ENCODE measurements at regions not wholly inside any gene's neighbourhood (a gene's known extent, or its start where the extent isn't known, plus 50 kb on each side); places are given as distances from the start of the nearest gene placed in this dataset.

DNA sequence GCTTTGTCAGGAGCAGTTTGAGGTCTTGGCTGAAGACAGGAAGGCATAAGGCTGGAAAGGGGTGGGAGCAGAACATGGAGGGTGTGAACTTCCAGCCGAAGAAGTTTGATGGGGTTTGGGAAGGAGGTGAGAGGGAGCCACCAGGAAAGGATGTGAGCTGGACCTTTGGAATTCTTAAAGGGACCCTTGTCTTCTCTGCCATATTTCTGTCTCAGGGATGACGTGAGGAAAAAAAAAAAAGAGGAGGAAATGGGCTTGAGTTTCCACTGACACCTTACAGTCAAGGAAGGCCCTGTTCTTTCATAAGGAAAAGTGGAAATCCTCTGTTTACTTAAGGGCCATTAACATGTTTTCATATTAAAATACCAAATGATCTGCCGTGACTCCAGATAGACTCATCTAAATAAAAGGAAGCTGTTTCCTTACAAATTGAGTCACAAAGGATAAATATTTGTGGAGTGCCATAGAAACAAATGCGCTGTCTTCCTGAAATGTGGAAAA is 132.1 kb downstream of the PALM2AKAP2 start:
- DNase-seq (ENCODE audit: low read depth), result peak; percentile 87
- TF ChIP-seq, protein P1, sequence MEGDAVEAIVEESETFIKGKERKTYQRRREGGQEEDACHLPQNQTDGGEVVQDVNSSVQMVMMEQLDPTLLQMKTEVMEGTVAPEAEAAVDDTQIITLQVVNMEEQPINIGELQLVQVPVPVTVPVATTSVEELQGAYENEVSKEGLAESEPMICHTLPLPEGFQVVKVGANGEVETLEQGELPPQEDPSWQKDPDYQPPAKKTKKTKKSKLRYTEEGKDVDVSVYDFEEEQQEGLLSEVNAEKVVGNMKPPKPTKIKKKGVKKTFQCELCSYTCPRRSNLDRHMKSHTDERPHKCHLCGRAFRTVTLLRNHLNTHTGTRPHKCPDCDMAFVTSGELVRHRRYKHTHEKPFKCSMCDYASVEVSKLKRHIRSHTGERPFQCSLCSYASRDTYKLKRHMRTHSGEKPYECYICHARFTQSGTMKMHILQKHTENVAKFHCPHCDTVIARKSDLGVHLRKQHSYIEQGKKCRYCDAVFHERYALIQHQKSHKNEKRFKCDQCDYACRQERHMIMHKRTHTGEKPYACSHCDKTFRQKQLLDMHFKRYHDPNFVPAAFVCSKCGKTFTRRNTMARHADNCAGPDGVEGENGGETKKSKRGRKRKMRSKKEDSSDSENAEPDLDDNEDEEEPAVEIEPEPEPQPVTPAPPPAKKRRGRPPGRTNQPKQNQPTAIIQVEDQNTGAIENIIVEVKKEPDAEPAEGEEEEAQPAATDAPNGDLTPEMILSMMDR (conservative IDR thresholded peaks at IDR 0.05; ENCODE audit: low read length), result no peak
- no peak overlapping the region for H3K4me3 ChIP-seq (ENCODE audit: low read length)

DNA sequence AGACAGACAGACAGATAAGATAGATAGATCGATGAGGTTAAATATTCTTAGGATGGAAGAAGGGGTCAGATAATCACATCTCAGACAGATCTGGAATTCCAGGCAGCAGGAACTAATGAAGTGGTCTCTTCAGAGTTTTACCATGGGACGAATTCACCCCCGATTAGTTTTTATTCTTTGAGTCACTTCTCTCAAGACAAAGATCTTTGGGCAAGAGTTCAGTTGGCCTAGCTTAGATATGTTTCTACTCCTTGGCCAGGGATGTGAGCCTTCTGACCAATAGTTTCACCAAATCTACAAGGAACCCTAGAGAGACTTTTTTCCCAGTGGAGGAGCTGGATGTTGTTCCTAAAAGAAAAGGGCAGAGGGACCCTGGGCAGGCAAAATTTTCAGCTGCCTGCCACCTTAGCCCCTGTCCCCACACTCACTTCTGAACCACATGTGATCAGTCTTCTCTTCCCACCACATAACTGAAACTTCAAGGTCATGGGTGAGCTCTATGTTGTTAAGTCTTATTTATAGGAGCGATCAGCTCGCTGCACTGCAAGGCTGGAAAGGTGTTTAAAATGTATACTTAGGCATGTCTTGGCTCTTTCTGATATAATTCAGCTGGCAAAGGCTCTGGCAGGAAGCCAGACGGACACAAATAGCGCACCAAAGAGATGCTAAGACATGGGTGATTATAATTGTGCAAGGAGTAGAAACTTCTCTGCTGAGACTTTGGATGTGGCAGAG is 132.9 kb downstream of the PALM2AKAP2 start:
- DNase-seq (ENCODE audit: low read depth), result peak; percentile 66

DNA sequence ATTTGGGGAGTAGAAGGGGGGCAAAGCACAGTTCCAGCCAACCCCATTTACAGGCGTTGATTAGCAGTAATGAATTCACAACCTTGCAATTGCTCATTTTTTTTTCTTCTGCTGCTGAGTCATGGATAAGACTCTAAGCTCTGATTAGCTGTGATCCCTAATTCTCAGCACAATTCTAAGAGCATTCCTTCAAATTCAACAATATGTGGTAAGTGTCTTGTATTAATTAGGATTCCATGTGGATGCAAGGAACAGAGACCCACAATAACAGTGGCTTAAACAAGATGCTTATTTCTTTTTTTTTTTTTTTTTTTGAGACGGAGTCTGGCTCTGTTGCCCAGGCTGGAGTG is 133.4 kb downstream of the PALM2AKAP2 start:
- H3K4me3 ChIP-seq (ENCODE audit: low read length), result no peak overlapping the region
- DNase-seq (ENCODE audit: low read depth), result peak; percentile 77
- TF ChIP-seq, protein P1 (conservative IDR thresholded peaks at IDR 0.05; ENCODE audit: low read length), result no peak

More for the DNA sequence above, 132.9 kb downstream of the PALM2AKAP2 start:
- no peak overlapping the region for H3K4me3 ChIP-seq (ENCODE audit: low read length)
- TF ChIP-seq, protein P1 (conservative IDR thresholded peaks at IDR 0.05; ENCODE audit: low read length), result no peak

DNA sequence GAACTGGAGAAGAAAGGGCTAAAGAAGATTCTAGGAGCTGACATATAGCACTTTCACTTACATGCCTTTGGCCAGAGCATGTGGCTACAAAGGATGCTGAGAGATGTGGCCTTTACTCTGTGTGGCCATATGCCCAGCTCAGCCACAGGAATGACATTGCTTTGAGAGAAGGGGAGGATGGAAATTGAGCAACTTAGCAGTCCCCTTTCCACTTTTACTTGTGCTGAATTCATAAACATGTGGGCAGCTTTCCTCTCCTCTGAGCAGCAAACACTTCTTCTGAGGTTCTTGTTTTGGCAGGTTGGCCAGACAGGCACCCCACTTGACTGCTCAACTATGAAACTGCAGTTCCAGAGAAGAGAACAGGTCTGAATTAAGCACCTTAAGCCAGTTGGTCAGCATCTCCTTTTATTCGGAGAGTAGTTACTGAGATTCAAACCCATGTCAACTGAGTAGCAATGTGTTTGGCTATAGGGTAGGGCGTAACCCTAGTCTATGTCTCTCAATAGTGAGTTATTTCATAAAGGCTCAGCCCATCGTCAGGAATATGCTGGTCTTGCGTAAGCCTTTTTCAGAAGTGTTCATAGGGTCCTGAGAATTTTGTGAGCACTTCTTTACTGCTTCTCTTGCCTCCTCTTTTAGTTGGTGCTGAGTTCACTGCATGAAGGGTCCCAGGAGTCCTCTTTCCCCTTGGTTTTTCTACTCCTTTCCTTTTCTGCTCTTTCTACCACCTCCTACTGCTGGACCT is 134.5 kb downstream of the PALM2AKAP2 start:
- no peak overlapping the region for H3K4me3 ChIP-seq (ENCODE audit: low read length)
- TF ChIP-seq, protein P1 (conservative IDR thresholded peaks at IDR 0.05; ENCODE audit: low read length), result no peak
- DNase-seq (ENCODE audit: low read depth), result peak; percentile 98

DNA sequence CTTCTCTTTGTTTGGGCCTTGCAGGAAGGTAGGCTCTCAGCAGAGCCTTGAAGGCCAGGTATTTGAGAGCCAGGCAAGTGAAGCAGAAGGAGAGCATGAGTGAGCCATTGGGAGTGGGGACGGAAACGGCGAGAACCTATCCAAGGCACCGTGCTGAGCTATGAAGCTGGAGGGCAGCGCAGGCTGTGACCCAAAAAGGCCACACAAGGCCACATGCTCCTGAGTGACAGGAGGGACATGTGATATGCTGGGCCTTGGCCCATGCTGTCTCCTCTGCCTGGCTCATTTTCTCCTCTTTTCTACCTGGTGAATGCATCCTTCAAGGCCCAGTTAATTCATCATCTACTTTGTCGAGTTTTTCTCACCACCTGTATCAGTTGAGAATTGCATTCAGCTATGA is 136.3 kb downstream of the PALM2AKAP2 start:
- DNase-seq (ENCODE audit: low read depth), result no peak

DNA sequence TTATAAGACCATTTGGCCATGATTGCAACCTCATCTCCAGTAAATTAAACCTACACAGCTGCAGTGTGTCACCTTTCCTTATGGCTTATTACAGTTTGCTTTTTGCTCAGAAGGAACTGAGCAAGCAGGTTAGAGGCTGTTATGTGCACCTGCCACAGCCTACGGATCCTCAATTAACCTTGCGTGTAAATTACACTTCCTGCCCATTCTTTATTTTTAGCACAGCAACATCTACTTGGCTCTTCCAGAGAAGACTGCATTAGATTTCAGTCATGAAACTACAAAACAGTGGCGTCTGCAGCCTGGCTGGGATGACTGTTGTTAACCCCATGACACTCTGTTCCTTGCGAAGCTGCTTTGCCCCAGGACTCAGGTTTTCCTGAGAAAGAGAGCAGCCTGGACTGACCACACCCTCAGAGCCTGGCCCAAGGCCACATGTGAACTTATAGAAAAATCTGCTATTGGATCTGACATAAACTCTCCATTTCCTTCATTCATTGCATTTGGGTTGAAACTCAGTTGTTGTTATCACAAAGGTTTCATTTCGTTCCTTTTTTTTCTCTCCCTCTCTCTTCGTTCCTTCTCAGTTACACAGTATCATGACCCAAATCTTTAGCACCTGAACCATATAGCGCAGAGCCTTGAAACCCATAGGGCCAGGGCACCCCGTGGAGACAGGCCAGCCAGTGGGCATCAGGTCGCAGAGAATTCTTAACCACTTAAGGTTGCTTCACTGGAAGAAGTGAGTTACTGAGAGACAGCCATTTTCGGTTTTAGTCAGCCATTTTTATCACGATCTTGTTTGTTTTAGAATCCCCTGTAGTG is 138.6 kb downstream of the PALM2AKAP2 start:
- TF ChIP-seq, protein P1 (conservative IDR thresholded peaks at IDR 0.05; ENCODE audit: low read length), result no peak
- no peak for DNase-seq (ENCODE audit: low read depth)
- no peak overlapping the region for H3K4me3 ChIP-seq (ENCODE audit: low read length)

More for the DNA sequence above, 136.3 kb downstream of the PALM2AKAP2 start:
- TF ChIP-seq, protein P1 (conservative IDR thresholded peaks at IDR 0.05; ENCODE audit: low read length), result no peak
- no peak overlapping the region for H3K4me3 ChIP-seq (ENCODE audit: low read length)
